CD14-positive monocyte (primary cell): ENCODE measurements at regions not wholly inside any gene's neighbourhood (a gene's known extent, or its start where the extent isn't known, plus 50 kb on each side); places are given as distances from the start of the nearest gene placed in this dataset.

Experiments
- DNase-seq, 3 donors: peaks; one replicate each; pipeline ENCODE4 v3.0.0-alpha.2; 2011 to 2022
- H2AFZ ChIP-seq: 2 replicates; pipeline ENCODE4 v1.6.0; 2012; ENCODE audit warnings: mild to moderate bottlenecking, low read depth, low read length, inconsistent platforms; ENCODE audit not compliant: insufficient read depth, poor library complexity, severe bottlenecking
- H3K27ac ChIP-seq, 2 donors: 1 replicate in 1 of 2; 2 replicates in 1 of 2; pipeline ENCODE4 v1.5.1; 2012 to 2013; ENCODE audit warnings: low read length in 2 of 2, control low read depth in 1 of 2, inconsistent platforms in 1 of 2, low read depth in 1 of 2, mild to moderate bottlenecking in 1 of 2
- H3K27me3 ChIP-seq, 2 donors: one replicate each; pipeline versions ENCODE4 v1.6.0 to v1.6.1; 2011 to 2013; ENCODE audit warnings: low read length in 2 of 2; ENCODE audit not compliant: control insufficient read depth in 2 of 2, insufficient read depth in 2 of 2
- H3K36me3 ChIP-seq, 2 donors: replicated peaks in 1 of 2; 1 replicate in 1 of 2; 2 replicates in 1 of 2; pipeline versions ENCODE4 v1.5.1 to v1.6.1; 2012 to 2013; ENCODE audit warnings: low read length in 2 of 2, control low read depth in 1 of 2, inconsistent platforms in 1 of 2, mild to moderate bottlenecking in 1 of 2; ENCODE audit not compliant: insufficient read depth in 2 of 2, control insufficient read depth in 1 of 2
- H3K4me1 ChIP-seq, 2 donors: 1 replicate in 1 of 2; 2 replicates in 1 of 2; pipeline versions ENCODE4 v1.5.1 to v1.6.1; 2012 to 2013; ENCODE audit warnings: low read length in 2 of 2, control low read depth in 1 of 2, inconsistent platforms in 1 of 2, mild to moderate bottlenecking in 1 of 2, moderate library complexity in 1 of 2; ENCODE audit not compliant: insufficient read depth in 2 of 2, control insufficient read depth in 1 of 2
- H3K4me2 ChIP-seq: replicated peaks from 2 replicates; pipeline ENCODE3; 2012; ENCODE audit warnings: low read length, moderate library complexity, mild to moderate bottlenecking; ENCODE audit not compliant: poor library complexity, severe bottlenecking; ENCODE audit errors: extremely low read depth
- H3K4me3 ChIP-seq, 3 experiments: fragments of 200-600 bp in 1 of 3; sonication (generic) in 1 of 3; replicated peaks in 1 of 3; 1 replicate in 2 of 3; 2 replicates in 1 of 3; pipeline ENCODE4 v1.5.1; 2011 to 2013; ENCODE audit warnings: low read length in 3 of 3, mild to moderate bottlenecking in 3 of 3, control low read depth in 2 of 3, low read depth in 2 of 3, inconsistent platforms in 1 of 3, moderate library complexity in 1 of 3
- H3K79me2 ChIP-seq: 2 replicates; pipeline ENCODE4 v1.6.0; 2012; ENCODE audit warnings: mild to moderate bottlenecking, control low read depth, inconsistent platforms, low read length, moderate library complexity; ENCODE audit not compliant: insufficient read depth
- H3K9ac ChIP-seq: 2 replicates; pipeline ENCODE4 v1.6.0; 2017; ENCODE audit warnings: low read length, mild to moderate bottlenecking; ENCODE audit not compliant: insufficient read depth, poor library complexity, severe bottlenecking
- H3K9me3 ChIP-seq, 2 donors: replicated peaks in 1 of 2; 1 replicate in 1 of 2; 2 replicates in 1 of 2; pipeline versions ENCODE4 v1.5.1 to v1.6.1; 2012 to 2013; ENCODE audit warnings: low read length in 2 of 2, control low read depth in 1 of 2; ENCODE audit not compliant: control insufficient read depth in 1 of 2, insufficient read depth in 1 of 2
- H4K20me1 ChIP-seq: 2 replicates; pipeline ENCODE4 v1.6.0; 2012; ENCODE audit warnings: mild to moderate bottlenecking, low read length, control low read depth, moderate library complexity; ENCODE audit not compliant: insufficient read depth
- H3K27ac Mint-ChIP-seq, 7 donors: one replicate each; pipeline ENCODE4 v1.8.0; 2020; ENCODE audit warnings: mild to moderate bottlenecking in 7 of 7, mixed read lengths in 7 of 7, moderate library complexity in 6 of 7, inconsistent platforms in 2 of 7
- H3K27me3 Mint-ChIP-seq, 3 donors: one replicate each; pipeline ENCODE4 v1.8.0; 2021 to 2022; ENCODE audit warnings: low read depth in 3 of 3, mild to moderate bottlenecking in 3 of 3, mixed read lengths in 3 of 3, moderate library complexity in 3 of 3, inconsistent platforms in 1 of 3
- H3K36me3 Mint-ChIP-seq, 2 donors: one replicate each; pipeline ENCODE4 v1.8.0; 2020; ENCODE audit warnings: mixed read lengths in 2 of 2, inconsistent platforms in 1 of 2, mild to moderate bottlenecking in 1 of 2
- H3K4me1 Mint-ChIP-seq: one replicate; pipeline ENCODE4 v1.8.0; 2020; ENCODE audit warnings: mild to moderate bottlenecking, mixed read lengths
- H3K4me3 Mint-ChIP-seq, 2 donors: one replicate each; pipeline ENCODE4 v1.8.0; 2020; ENCODE audit warnings: mild to moderate bottlenecking in 2 of 2, mixed read lengths in 2 of 2, moderate library complexity in 1 of 2
- H3K9me3 Mint-ChIP-seq, 7 donors: one replicate each; pipeline ENCODE4 v1.8.0; 2020 to 2022; ENCODE audit warnings: mixed read lengths in 7 of 7, mild to moderate bottlenecking in 6 of 7, moderate library complexity in 6 of 7, inconsistent platforms in 2 of 7
- CTCF ChIP-seq: fragments of 200-600 bp; IDR thresholded peaks from one replicate; pipeline ENCODE4 v1.8.0; 2022; ENCODE audit warnings: antibody characterized with exemption, mild to moderate bottlenecking
- WGBS: methylation state at CpG from one replicate; pipeline ENCODE4 v1.1.5; 2013; ENCODE audit warnings: missing lambda C conversion rate; ENCODE audit not compliant: insufficient coverage; 5-methylcytosine and 5-hydroxymethylcytosine counted together
- intact Hi-C, 2 donors: fragments of 100-400 bp; cut with micrococcal nuclease; formaldehyde crosslinking; loops; one replicate each; pipeline versions ENCODE4 v1.15.0 to v1.15.1; 2023

DNA sequence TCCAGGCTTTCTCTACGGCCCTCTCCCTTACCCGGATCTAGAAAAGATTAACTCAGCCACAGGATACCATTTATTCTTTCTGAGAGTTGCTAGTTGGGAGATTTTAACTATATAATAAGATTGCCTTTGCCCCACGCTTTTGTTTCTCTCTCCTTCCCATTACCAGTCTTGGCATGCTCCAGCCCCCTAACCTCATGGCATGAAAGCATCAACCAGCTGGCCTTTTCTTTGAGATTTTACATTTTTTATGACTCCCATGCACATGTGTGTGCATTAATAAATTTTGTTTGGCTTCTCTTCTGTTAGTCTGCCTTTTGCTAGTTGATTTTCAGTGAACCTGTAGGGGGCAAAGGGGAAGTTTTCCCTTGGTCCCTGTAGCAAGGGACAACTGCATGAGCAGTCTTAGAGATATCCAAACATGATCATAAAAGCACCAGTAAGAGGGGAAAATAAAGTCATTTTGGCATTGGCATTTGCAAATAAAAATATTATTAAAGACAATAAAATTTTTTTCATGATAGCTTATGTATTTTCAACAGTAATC is 73.6 kb downstream of the OXSM start:
- no peak overlapping the region for H3K4me3 ChIP-seq
- peak; percentile 36 for TF ChIP-seq CTCF
- intact Hi-C loops: no loop called here
- WGBS: no CpG with 5 or more reads among the region's 3 CpGs
- H3K9me3 ChIP-seq: no peaks in the 10 kb centered on the region
- H2AFZ ChIP-seq: no peak overlapping the region
- no peaks in the 10 kb centered on the region for H3K79me2 ChIP-seq
- no peak for DNase-seq
- Mint-ChIP-seq H3K9me3 (peaks cover 0 to 4% (median under 1%) of the 10 kb centered on the region in 7 donors), H3K36me3 (no peaks in the 10 kb centered on the region), H3K27ac (no peak overlapping the region), H3K4me1 (no peaks in the 10 kb centered on the region), H3K27me3 (peaks cover 0 to 2% (median 2%) of the 10 kb centered on the region in 3 donors), H3K4me3 (no peak overlapping the region)
- H3K9ac ChIP-seq: no peak overlapping the region
- no peaks in the 10 kb centered on the region for H4K20me1 ChIP-seq
- no peak overlapping the region for H3K27ac ChIP-seq
- H3K27me3 ChIP-seq: no peaks in the 10 kb centered on the region
- no peaks in the 10 kb centered on the region for H3K4me1 ChIP-seq
- no peak overlapping the region for H3K4me2 ChIP-seq
- H3K36me3 ChIP-seq: no peaks in the 10 kb centered on the region

DNA sequence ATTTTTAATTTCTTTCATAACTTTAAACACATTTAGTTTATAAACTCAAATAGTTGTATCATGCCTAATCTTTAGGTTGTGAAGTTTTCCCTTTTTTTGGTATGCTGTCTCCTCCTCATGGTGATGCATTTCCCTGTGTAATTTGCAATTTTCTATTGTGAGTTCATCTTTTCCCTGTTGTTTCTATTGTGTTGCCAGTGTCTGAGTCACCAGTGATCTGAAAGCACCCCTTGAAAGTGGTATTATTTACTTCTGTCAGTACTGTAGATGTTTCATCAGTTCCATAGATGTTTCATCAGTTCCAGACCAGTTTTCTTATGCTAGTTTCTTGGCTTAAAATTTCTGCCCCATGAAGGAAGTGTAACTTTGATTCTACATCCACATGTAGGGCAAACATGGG is 80.6 kb downstream of the OXSM start:
- Histone ChIP-seq H3K4me2 (no peak overlapping the region), H3K79me2 (no peaks in the 10 kb centered on the region), H3K9me3 (no peaks in the 10 kb centered on the region), H2AFZ (no peak overlapping the region), H3K27me3 (no peaks in the 10 kb centered on the region), H3K36me3 (no peaks in the 10 kb centered on the region), H4K20me1 (no peaks in the 10 kb centered on the region), H3K4me1 (no peaks in the 10 kb centered on the region), H3K4me3 (no peak overlapping the region), H3K27ac (no peak overlapping the region), H3K9ac (no peak overlapping the region)
- Mint-ChIP-seq H3K9me3 (peaks cover 2 to 20% (median 7%) of the 10 kb centered on the region in 7 donors), H3K36me3 (no peaks in the 10 kb centered on the region), H3K4me1 (peaks cover 5% of the 10 kb centered on the region), H3K27me3 (peaks cover 0 to 4% (median 2%) of the 10 kb centered on the region in 3 donors), H3K4me3 (no peak overlapping the region), H3K27ac (no peak overlapping the region)
- intact Hi-C loops: no loop called here
- no peak for DNase-seq
- TF ChIP-seq CTCF: no peak
